Smooth muscle cell (in vitro differentiated cells): ENCODE measurements at regions not wholly inside any gene's neighbourhood (a gene's known extent, or its start where the extent isn't known, plus 50 kb on each side); places are given as distances from the start of the nearest gene placed in this dataset.

Source experiments
- DNase-seq: peaks from one replicate; lab custom pipeline; 2025; ENCODE audit not compliant: unreplicated experiment; lab: John Stamatoyannopoulos, UW
- H2AFZ ChIP-seq: fragments of 200-600 bp; sonication (generic); 2 replicates; pipeline ENCODE4 v1.6.0; 2016; ENCODE audit warnings: antibody characterized with exemption, low read depth, mild to moderate bottlenecking
- H3F3A ChIP-seq: fragments of 200-600 bp; sonication (generic); 2 replicates; pipeline ENCODE4 v1.6.0; 2017; ENCODE audit warnings: antibody characterized with exemption, low read depth
- H3K27ac ChIP-seq: fragments of 200-600 bp; sonication (generic); 2 replicates; pipeline ENCODE4 v1.5.1; 2016; ENCODE audit warnings: low read depth, mild to moderate bottlenecking
- H3K27me3 ChIP-seq: fragments of 200-600 bp; sonication (generic); 2 replicates; pipeline ENCODE4 v1.6.1; 2016; ENCODE audit warnings: low read depth, mild to moderate bottlenecking
- H3K36me3 ChIP-seq: fragments of 200-600 bp; sonication (generic); 2 replicates; pipeline ENCODE4 v1.5.1; 2016; ENCODE audit warnings: low read depth
- H3K4me1 ChIP-seq: fragments of 200-600 bp; sonication (generic); 2 replicates; pipeline ENCODE4 v1.5.1; 2016; ENCODE audit warnings: low read depth
- H3K4me2 ChIP-seq: fragments of 200-600 bp; sonication (generic); 2 replicates; pipeline ENCODE4 v1.6.0; 2016; ENCODE audit warnings: mild to moderate bottlenecking
- H3K4me3 ChIP-seq: fragments of 200-600 bp; sonication (generic); 2 replicates; pipeline ENCODE4 v1.5.1; 2016; ENCODE audit warnings: mild to moderate bottlenecking
- H3K79me2 ChIP-seq: fragments of 200-600 bp; sonication (generic); 2 replicates; pipeline ENCODE4 v1.6.0; 2016; ENCODE audit warnings: low read depth, mild to moderate bottlenecking
- H3K9ac ChIP-seq: fragments of 200-600 bp; sonication (generic); 2 replicates; pipeline ENCODE4 v1.6.0; 2016; ENCODE audit warnings: low read depth
- H3K9me3 ChIP-seq: fragments of 200-600 bp; sonication (generic); replicated peaks from 2 replicates; pipeline ENCODE4 v1.5.1; 2016; ENCODE audit warnings: low read depth
- H4K20me1 ChIP-seq: fragments of 200-600 bp; sonication (generic); 2 replicates; pipeline ENCODE4 v1.6.0; 2016; ENCODE audit warnings: low read depth
- CTCF ChIP-seq: fragments of 200-600 bp; sonication (generic); IDR thresholded peaks from 2 replicates; pipeline ENCODE4 v1.5.1; 2017; ENCODE audit warnings: borderline replicate concordance, mild to moderate bottlenecking, antibody characterized with exemption; ENCODE audit not compliant: insufficient read depth, poor library complexity, severe bottlenecking
- WGBS: methylation state at CpG from one replicate; pipeline ENCODE4 v1.1.7; 2016; ENCODE audit warnings: low lambda C conversion rate; 5-methylcytosine and 5-hydroxymethylcytosine counted together

GRCh38 chr21:27408826-27409225 is 441.9 kb upstream of the ADAMTS5 start:
- WGBS: 78% methylated on average over 2 of the region's 2 CpGs
- H3K9ac ChIP-seq: no peak overlapping the region
- H3K27me3 ChIP-seq: no peaks in the 10 kb centered on the region
- no peaks in the 10 kb centered on the region for H4K20me1 ChIP-seq
- no peak overlapping the region for H3K27ac ChIP-seq
- no peak for DNase-seq
- H3K9me3 ChIP-seq: no peaks in the 10 kb centered on the region
- no peak overlapping the region for H3K4me2 ChIP-seq
- no peaks in the 10 kb centered on the region for H3F3A ChIP-seq
- no peaks in the 10 kb centered on the region for H3K79me2 ChIP-seq
- no peak for TF ChIP-seq CTCF
- peaks cover 16% of the 10 kb centered on the region for H3K4me1 ChIP-seq
- H3K36me3 ChIP-seq: no peaks in the 10 kb centered on the region
- no peak overlapping the region for H2AFZ ChIP-seq
- no peak overlapping the region for H3K4me3 ChIP-seq

- peaks cover 20% of the 10 kb centered on the region for H3K4me1 ChIP-seq
- no peak overlapping the region for H3K9ac ChIP-seq
- no peak overlapping the region for H3K4me3 ChIP-seq
- H3K9me3 ChIP-seq: no peaks in the 10 kb centered on the region
- no peaks in the 10 kb centered on the region for H3K79me2 ChIP-seq
- no peaks in the 10 kb centered on the region for H3F3A ChIP-seq
- no peaks in the 10 kb centered on the region for H3K36me3 ChIP-seq
- TF ChIP-seq CTCF: no peak
- no peaks in the 10 kb centered on the region for H3K27me3 ChIP-seq
- no peaks in the 10 kb centered on the region for H4K20me1 ChIP-seq
- 42% methylated on average over 5 of the region's 5 CpGs for WGBS
- DNase-seq: no peak
- H3K4me2 ChIP-seq: peak overlapping the region; percentile 1
- H3K27ac ChIP-seq: peak overlapping the region; percentile 58
- H2AFZ ChIP-seq: peak overlapping the region; percentile 44
Measured at GRCh38 chr21:27407271-27407670, 440.4 kb upstream of the ADAMTS5 start.

- peak overlapping the region; percentile 58 for H3K27ac ChIP-seq
Measured at GRCh38 chr21:27406300-27407009, 439.6 kb upstream of the ADAMTS5 start.

More at GRCh38 chr21:27406300-27407009, 439.6 kb upstream of the ADAMTS5 start:
- H3K79me2 ChIP-seq: no peaks in the 10 kb centered on the region
- peaks cover 20% of the 10 kb centered on the region for H3K4me1 ChIP-seq
- H3K27me3 ChIP-seq: no peaks in the 10 kb centered on the region
- peak overlapping the region; percentile 48 for H2AFZ ChIP-seq
- no peaks in the 10 kb centered on the region for H4K20me1 ChIP-seq
- DNase-seq: no peak
- no peak overlapping the region for H3K4me3 ChIP-seq
- WGBS: 42% methylated on average over 3 of the region's 3 CpGs
- H3K36me3 ChIP-seq: no peaks in the 10 kb centered on the region
- no peaks in the 10 kb centered on the region for H3F3A ChIP-seq
- peak overlapping the region; percentile 27 for H3K4me2 ChIP-seq
- H3K9me3 ChIP-seq: no peaks in the 10 kb centered on the region
- no peak for TF ChIP-seq CTCF
- no peak overlapping the region for H3K9ac ChIP-seq
